WTC11 (cell line): ENCODE measurements at regions not wholly inside any gene's neighbourhood (a gene's known extent, or its start where the extent isn't known, plus 50 kb on each side); places are given as distances from the start of the nearest gene placed in this dataset.

Experiments used
- ATAC-seq: fragments of 200-7000 bp; cut with Tn5 transposase; 2 replicates; pipeline ENCODE4 v1.10.0; 2021; ENCODE audit warnings: mild to moderate bottlenecking, moderate library complexity
- CTCF ChIA-PET: fragments of 300-600 bp; sonication (Branson Sonifier 250); formaldehyde crosslinking; loops from one replicate; lab custom pipeline; 2021; ENCODE audit warnings: antibody characterized with exemption; lab: Charles Lee
- POLR2A ChIA-PET: fragments of 350-600 bp; sonication (Branson Sonifier 250); formaldehyde crosslinking; loops from one replicate; lab custom pipeline; 2021; ENCODE audit warnings: antibody characterized with exemption; lab: Charles Lee
- DNase-seq: peaks from one replicate; pipeline ENCODE4 v3.0.0; 2021; ENCODE audit warnings: low spot score
- H3K27ac Mint-ChIP-seq: 2 replicates; pipeline ENCODE4 v1.8.0; 2021; ENCODE audit warnings: mixed read lengths
- H3K27me3 Mint-ChIP-seq: 2 replicates; pipeline ENCODE4 v1.8.0; 2021; ENCODE audit warnings: low read depth, mild to moderate bottlenecking, moderate library complexity, mixed read lengths
- H3K36me3 Mint-ChIP-seq: 2 replicates; pipeline ENCODE4 v1.8.0; 2021; ENCODE audit warnings: mixed read lengths
- H3K4me1 Mint-ChIP-seq: 2 replicates; pipeline ENCODE4 v1.8.0; 2022; ENCODE audit warnings: mixed read lengths
- H3K4me3 Mint-ChIP-seq: 2 replicates; pipeline ENCODE4 v1.8.0; 2021; ENCODE audit warnings: mild to moderate bottlenecking, moderate library complexity, mixed read lengths
- H3K9me3 Mint-ChIP-seq: 2 replicates; pipeline ENCODE4 v1.8.0; 2021; ENCODE audit warnings: mixed read lengths
- ELF4 ChIP-seq: sonication (generic); formaldehyde crosslinking; IDR thresholded peaks from 2 replicates; pipeline ENCODE4 v1.8.1; 2022; ENCODE audit warnings: low read depth, mild to moderate bottlenecking, moderate library complexity, missing genetic modification reagents
- EMX1 ChIP-seq: fragments of 250-450 bp; sonication (Bioruptor Pico); IDR thresholded peaks from 2 replicates; pipeline ENCODE4 v1.8.0; 2021; ENCODE audit warnings: mild to moderate bottlenecking
- FOXK1 ChIP-seq: sonication (generic); formaldehyde crosslinking; IDR thresholded peaks from 2 replicates; pipeline ENCODE4 v1.8.0; 2022; ENCODE audit warnings: mild to moderate bottlenecking, moderate library complexity, missing genetic modification reagents
- GABPB1 ChIP-seq: sonication (generic); formaldehyde crosslinking; IDR thresholded peaks from 2 replicates; pipeline ENCODE4 v1.8.1; 2023; ENCODE audit warnings: mild to moderate bottlenecking, missing genetic modification reagents
- HMGA2 ChIP-seq: fragments of 250-450 bp; sonication (Bioruptor Pico); IDR thresholded peaks from 2 replicates; pipeline ENCODE4 v1.4.0; 2021; ENCODE audit warnings: mild to moderate bottlenecking, moderate library complexity
- JUN ChIP-seq: sonication (generic); formaldehyde crosslinking; IDR thresholded peaks from 2 replicates; pipeline ENCODE4 v1.8.0; 2023; ENCODE audit warnings: mild to moderate bottlenecking, missing genetic modification reagents
- MYBL2 ChIP-seq: sonication (generic); formaldehyde crosslinking; IDR thresholded peaks from 2 replicates; pipeline ENCODE4 v1.8.1; 2023; ENCODE audit warnings: mild to moderate bottlenecking, moderate library complexity, missing genetic modification reagents
- NFATC4 ChIP-seq: fragments of 250-450 bp; sonication (Bioruptor Pico); IDR thresholded peaks from 2 replicates; pipeline ENCODE4 v1.9.0; 2021; ENCODE audit warnings: mild to moderate bottlenecking
- NR1H2 ChIP-seq: sonication (generic); formaldehyde crosslinking; IDR thresholded peaks from 2 replicates; pipeline ENCODE4 v1.9.0; 2021; ENCODE audit warnings: mild to moderate bottlenecking, moderate library complexity, missing genetic modification reagents
- PRRX2 ChIP-seq: fragments of 250-450 bp; sonication (Bioruptor Pico); IDR thresholded peaks from 2 replicates; pipeline ENCODE4 v1.8.0; 2021; ENCODE audit warnings: mild to moderate bottlenecking
- SMAD3 ChIP-seq: sonication (generic); formaldehyde crosslinking; IDR thresholded peaks from 2 replicates; pipeline ENCODE4 v1.8.0; 2022; ENCODE audit warnings: missing genetic modification reagents, mild to moderate bottlenecking, borderline replicate concordance
- SP1 ChIP-seq: sonication (generic); formaldehyde crosslinking; conservative IDR thresholded peaks from 2 replicates; pipeline ENCODE4 v1.8.1; 2022; ENCODE audit warnings: missing genetic modification reagents
- TCF7 ChIP-seq: sonication (generic); formaldehyde crosslinking; IDR thresholded peaks from 2 replicates; pipeline ENCODE4 v1.8.0; 2022; ENCODE audit warnings: mild to moderate bottlenecking, low read depth, missing genetic modification reagents, moderate library complexity
- TEAD4 ChIP-seq: sonication (generic); formaldehyde crosslinking; IDR thresholded peaks from 2 replicates; pipeline ENCODE4 v1.8.0; 2022; ENCODE audit warnings: mild to moderate bottlenecking, missing genetic modification reagents
- ZNF121 ChIP-seq: sonication (generic); formaldehyde crosslinking; IDR thresholded peaks from 2 replicates; pipeline ENCODE4 v1.8.0; 2023; ENCODE audit warnings: missing genetic modification reagents
- ZNF138 ChIP-seq: sonication (generic); formaldehyde crosslinking; conservative IDR thresholded peaks from 2 replicates; pipeline ENCODE4 v1.8.1; 2022; ENCODE audit warnings: mild to moderate bottlenecking, moderate library complexity, missing genetic modification reagents
- ZNF219 ChIP-seq: sonication (generic); formaldehyde crosslinking; IDR thresholded peaks from 2 replicates; pipeline ENCODE4 v1.8.0; 2023; ENCODE audit warnings: missing genetic modification reagents, mild to moderate bottlenecking, borderline replicate concordance
- ZNF232 ChIP-seq: sonication (generic); formaldehyde crosslinking; IDR thresholded peaks from 2 replicates; pipeline ENCODE4 v1.8.0; 2022; ENCODE audit warnings: mild to moderate bottlenecking, missing genetic modification reagents
- ZNF317 ChIP-seq: sonication (generic); formaldehyde crosslinking; IDR thresholded peaks from 2 replicates; pipeline ENCODE4 v1.8.1; 2023; ENCODE audit warnings: low read depth, mild to moderate bottlenecking, moderate library complexity, missing genetic modification reagents, borderline replicate concordance
- ZNF416 ChIP-seq: fragments of 250-450 bp; sonication (Bioruptor Pico); IDR thresholded peaks from 2 replicates; pipeline ENCODE4 v1.9.0; 2021; ENCODE audit warnings: mild to moderate bottlenecking, inconsistent platforms
- ZNF423 ChIP-seq: fragments of 250-450 bp; sonication (Bioruptor Pico); IDR thresholded peaks from 2 replicates; pipeline ENCODE4 v2.1.2; 2022; ENCODE audit warnings: mild to moderate bottlenecking, moderate library complexity
- TF ChIP-seq, protein P1 (sequence below): sonication (generic); formaldehyde crosslinking; IDR thresholded peaks from 2 replicates; pipeline ENCODE4 v1.8.0; 2022; ENCODE audit warnings: mild to moderate bottlenecking, missing genetic modification reagents
- TF ChIP-seq, protein P2 (sequence below): sonication (generic); formaldehyde crosslinking; IDR thresholded peaks from 2 replicates; pipeline ENCODE4 v1.8.1; 2023; ENCODE audit warnings: mild to moderate bottlenecking, missing genetic modification reagents, moderate library complexity
- TF ChIP-seq, protein P3 (sequence below): fragments of 200-600 bp; IDR thresholded peaks from 2 replicates; pipeline ENCODE4 v1.8.0; 2022; ENCODE audit warnings: antibody characterized with exemption
- TF ChIP-seq, protein P4 (sequence below): fragments of 250-450 bp; sonication (Bioruptor Pico); IDR thresholded peaks from 2 replicates; pipeline ENCODE4 v1.9.0; 2021; ENCODE audit warnings: mild to moderate bottlenecking
- TF ChIP-seq, protein P5 (sequence below): sonication (generic); formaldehyde crosslinking; IDR thresholded peaks from 2 replicates; pipeline ENCODE4 v1.8.1; 2022; ENCODE audit warnings: missing genetic modification reagents, borderline replicate concordance
- TF ChIP-seq, protein P6 (sequence below): sonication (generic); formaldehyde crosslinking; IDR thresholded peaks from 2 replicates; pipeline ENCODE4 v1.8.1; 2022; ENCODE audit warnings: mild to moderate bottlenecking, missing genetic modification reagents, moderate library complexity, borderline replicate concordance

DNA sequence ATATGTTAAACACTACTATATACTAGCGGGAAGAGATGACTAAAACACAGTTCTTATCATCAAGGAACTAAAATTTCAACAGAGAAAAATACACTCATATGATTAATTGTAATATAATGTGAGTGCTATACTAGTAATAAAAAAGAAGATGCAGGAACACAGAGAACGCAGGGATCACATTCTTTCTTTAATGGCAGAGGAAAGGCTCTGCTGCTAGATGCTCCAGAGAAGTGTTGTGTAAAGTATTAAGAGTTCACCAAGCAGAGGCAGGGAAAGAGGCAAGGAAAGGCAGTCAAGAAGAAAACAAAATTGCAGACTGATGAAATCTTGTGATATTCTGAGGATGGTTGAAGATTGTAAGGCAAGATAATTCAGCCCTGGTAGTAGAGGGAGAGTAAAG is 394.7 kb downstream of the PDGFC start (continued):
- TF ChIP-seq, protein P1, sequence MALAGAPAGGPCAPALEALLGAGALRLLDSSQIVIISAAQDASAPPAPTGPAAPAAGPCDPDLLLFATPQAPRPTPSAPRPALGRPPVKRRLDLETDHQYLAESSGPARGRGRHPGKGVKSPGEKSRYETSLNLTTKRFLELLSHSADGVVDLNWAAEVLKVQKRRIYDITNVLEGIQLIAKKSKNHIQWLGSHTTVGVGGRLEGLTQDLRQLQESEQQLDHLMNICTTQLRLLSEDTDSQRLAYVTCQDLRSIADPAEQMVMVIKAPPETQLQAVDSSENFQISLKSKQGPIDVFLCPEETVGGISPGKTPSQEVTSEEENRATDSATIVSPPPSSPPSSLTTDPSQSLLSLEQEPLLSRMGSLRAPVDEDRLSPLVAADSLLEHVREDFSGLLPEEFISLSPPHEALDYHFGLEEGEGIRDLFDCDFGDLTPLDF (CRISPR knock-in tag): no peak
- TF ChIP-seq SP1 (CRISPR knock-in tag) (no peak), GABPB1 (CRISPR knock-in tag) (no peak), ZNF423 (CRISPR knock-in tag) (no peak), ZNF232 (no peak), ZNF317 (CRISPR knock-in tag) (no peak), TCF7 (no peak), NFATC4 (CRISPR knock-in tag) (no peak), ELF4 (CRISPR knock-in tag) (no peak), HMGA2 (CRISPR knock-in tag) (no peak)
- TF ChIP-seq, protein P2, sequence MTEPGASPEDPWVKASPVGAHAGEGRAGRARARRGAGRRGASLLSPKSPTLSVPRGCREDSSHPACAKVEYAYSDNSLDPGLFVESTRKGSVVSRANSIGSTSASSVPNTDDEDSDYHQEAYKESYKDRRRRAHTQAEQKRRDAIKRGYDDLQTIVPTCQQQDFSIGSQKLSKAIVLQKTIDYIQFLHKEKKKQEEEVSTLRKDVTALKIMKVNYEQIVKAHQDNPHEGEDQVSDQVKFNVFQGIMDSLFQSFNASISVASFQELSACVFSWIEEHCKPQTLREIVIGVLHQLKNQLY: no peak

DNA sequence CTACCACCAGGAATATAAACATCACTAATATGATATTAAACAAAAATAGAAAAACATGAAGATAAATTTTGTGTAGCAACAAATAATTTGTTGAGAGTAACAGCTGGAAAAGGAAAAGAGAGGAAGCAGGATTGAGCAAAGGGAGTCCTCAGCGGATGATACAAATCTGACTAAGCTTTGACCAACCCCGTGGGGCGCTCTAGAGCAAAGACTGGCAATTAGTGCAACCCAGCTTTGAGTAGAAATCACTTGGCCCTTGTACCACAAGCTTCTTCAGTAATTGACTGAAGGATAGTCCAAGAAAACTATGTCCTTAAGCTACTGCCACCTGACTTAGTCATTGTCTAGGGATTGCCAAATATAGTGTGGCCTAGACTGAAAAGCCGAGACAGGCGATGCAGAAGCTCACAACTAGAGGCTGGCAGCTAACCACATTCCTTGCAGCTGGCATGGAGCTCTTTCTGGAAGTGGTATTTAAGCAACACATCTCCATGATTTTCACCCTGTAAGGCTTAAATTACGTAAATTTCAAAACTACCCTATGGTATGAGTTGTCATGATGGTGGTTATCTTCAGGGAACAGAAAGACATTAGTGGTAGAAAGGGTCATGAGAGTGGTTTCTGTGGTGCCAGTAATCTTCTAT is 396.0 kb downstream of the PDGFC start:
- TF ChIP-seq MYBL2 (CRISPR knock-in tag) (no peak), NR1H2 (CRISPR knock-in tag) (no peak)
- TF ChIP-seq, protein P3, sequence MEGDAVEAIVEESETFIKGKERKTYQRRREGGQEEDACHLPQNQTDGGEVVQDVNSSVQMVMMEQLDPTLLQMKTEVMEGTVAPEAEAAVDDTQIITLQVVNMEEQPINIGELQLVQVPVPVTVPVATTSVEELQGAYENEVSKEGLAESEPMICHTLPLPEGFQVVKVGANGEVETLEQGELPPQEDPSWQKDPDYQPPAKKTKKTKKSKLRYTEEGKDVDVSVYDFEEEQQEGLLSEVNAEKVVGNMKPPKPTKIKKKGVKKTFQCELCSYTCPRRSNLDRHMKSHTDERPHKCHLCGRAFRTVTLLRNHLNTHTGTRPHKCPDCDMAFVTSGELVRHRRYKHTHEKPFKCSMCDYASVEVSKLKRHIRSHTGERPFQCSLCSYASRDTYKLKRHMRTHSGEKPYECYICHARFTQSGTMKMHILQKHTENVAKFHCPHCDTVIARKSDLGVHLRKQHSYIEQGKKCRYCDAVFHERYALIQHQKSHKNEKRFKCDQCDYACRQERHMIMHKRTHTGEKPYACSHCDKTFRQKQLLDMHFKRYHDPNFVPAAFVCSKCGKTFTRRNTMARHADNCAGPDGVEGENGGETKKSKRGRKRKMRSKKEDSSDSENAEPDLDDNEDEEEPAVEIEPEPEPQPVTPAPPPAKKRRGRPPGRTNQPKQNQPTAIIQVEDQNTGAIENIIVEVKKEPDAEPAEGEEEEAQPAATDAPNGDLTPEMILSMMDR: peak; percentile 31; the same call in 1 of the 2 replicates
- DNase-seq (peak; percentile 50), ATAC-seq (peak; percentile 85)
- CTCF ChIA-PET: interaction anchor here (0.7 to 1.3 kb wide), 10 partner anchors 9 to 470 kb away, joined by 3 to 9 read pairs (median 3); no protein-coding TSS in a partner anchor
- H3K36me3 Mint-ChIP-seq: no peaks in the 10 kb centered on the region
- POLR2A ChIA-PET: no interaction called here
- no peak overlapping the region for H3K4me3 Mint-ChIP-seq
- H3K27me3 Mint-ChIP-seq: no peaks in the 10 kb centered on the region
- peaks cover 6% of the 10 kb centered on the region for H3K4me1 Mint-ChIP-seq
- no peak overlapping the region for H3K27ac Mint-ChIP-seq
- H3K9me3 Mint-ChIP-seq: no peaks in the 10 kb centered on the region

DNA sequence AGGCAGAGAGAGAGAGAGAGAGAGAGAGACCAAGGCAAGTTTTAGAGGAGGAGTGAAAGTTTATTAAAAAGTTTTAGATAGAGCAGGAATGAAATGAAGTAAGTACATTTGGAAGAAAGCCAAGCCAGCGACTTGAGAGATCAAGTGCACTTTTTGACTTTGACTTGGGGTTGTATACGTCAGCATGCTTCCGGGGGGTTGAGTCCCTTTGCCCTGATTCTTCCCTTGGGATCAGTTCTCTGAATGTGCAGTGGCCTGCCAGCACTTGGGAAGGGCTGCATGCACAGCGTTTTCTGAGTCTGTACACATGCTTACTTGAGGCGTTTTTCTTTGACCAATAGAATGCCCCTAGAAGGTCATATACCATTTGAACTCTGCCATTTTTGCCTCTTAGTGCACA is 400.5 kb downstream of the PDGFC start:
- DNase-seq (no peak), ATAC-seq (no peak)
- ChIA-PET CTCF (no interaction called here), POLR2A (no interaction called here)
- Mint-ChIP-seq H3K36me3 (no peaks in the 10 kb centered on the region), H3K4me3 (no peak overlapping the region)
- TF ChIP-seq ZNF219 (CRISPR knock-in tag): no peak
- no peak for TF ChIP-seq GABPB1 (CRISPR knock-in tag)
- no peak for TF ChIP-seq ZNF138 (CRISPR knock-in tag)
- no peak for TF ChIP-seq FOXK1 (CRISPR knock-in tag)
- TF ChIP-seq PRRX2 (CRISPR knock-in tag): no peak
- TF ChIP-seq EMX1 (CRISPR knock-in tag): no peak
- TF ChIP-seq, all 79 proteins: peak for 0
- H3K27me3 Mint-ChIP-seq: no peaks in the 10 kb centered on the region
- no peak overlapping the region for H3K27ac Mint-ChIP-seq
- peaks cover 18% of the 10 kb centered on the region for H3K4me1 Mint-ChIP-seq
- no peaks in the 10 kb centered on the region for H3K9me3 Mint-ChIP-seq

DNA sequence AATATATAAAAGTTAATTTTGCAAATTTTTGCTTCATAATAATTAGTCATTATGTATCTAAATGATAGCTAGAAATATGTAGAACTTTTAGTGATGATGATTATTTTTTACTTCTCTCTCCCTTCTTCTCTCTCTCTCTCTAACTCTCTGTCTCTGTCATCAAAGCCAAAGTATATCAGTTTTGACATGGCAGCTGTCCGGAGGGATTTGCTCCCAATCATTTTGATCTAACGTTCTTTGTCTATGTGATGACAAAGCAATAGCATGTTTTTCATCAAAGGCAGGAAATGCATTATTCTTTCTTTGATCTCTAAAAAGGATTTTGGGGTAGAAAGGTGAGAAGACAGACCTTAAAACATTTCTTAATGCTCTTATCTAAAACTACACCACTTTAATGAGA is 402.1 kb downstream of the PDGFC start:
- DNase-seq (no peak), ATAC-seq (no peak)
- Mint-ChIP-seq H3K27me3 (no peaks in the 10 kb centered on the region), H3K9me3 (no peaks in the 10 kb centered on the region), H3K36me3 (no peaks in the 10 kb centered on the region), H3K4me1 (peaks cover 18% of the 10 kb centered on the region), H3K27ac (no peak overlapping the region), H3K4me3 (no peak overlapping the region)
- ChIA-PET CTCF (no interaction called here), POLR2A (no interaction called here)
- TF ChIP-seq, protein P4, sequence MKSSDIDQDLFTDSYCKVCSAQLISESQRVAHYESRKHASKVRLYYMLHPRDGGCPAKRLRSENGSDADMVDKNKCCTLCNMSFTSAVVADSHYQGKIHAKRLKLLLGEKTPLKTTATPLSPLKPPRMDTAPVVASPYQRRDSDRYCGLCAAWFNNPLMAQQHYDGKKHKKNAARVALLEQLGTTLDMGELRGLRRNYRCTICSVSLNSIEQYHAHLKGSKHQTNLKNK (CRISPR knock-in tag): no peak
- TF ChIP-seq MYBL2 (CRISPR knock-in tag) (no peak), JUN (CRISPR knock-in tag) (no peak), ZNF416 (no peak), TEAD4 (CRISPR knock-in tag) (no peak), SMAD3 (no peak), ZNF121 (CRISPR knock-in tag) (no peak)
- TF ChIP-seq, protein P5, sequence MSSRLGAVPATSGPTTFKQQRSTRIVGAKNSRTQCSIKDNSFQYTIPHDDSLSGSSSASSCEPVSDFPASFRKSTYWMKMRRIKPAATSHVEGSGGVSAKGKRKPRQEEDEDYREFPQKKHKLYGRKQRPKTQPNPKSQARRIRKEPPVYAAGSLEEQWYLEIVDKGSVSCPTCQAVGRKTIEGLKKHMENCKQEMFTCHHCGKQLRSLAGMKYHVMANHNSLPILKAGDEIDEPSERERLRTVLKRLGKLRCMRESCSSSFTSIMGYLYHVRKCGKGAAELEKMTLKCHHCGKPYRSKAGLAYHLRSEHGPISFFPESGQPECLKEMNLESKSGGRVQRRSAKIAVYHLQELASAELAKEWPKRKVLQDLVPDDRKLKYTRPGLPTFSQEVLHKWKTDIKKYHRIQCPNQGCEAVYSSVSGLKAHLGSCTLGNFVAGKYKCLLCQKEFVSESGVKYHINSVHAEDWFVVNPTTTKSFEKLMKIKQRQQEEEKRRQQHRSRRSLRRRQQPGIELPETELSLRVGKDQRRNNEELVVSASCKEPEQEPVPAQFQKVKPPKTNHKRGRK (CRISPR knock-in tag): no peak
- TF ChIP-seq, protein P6, sequence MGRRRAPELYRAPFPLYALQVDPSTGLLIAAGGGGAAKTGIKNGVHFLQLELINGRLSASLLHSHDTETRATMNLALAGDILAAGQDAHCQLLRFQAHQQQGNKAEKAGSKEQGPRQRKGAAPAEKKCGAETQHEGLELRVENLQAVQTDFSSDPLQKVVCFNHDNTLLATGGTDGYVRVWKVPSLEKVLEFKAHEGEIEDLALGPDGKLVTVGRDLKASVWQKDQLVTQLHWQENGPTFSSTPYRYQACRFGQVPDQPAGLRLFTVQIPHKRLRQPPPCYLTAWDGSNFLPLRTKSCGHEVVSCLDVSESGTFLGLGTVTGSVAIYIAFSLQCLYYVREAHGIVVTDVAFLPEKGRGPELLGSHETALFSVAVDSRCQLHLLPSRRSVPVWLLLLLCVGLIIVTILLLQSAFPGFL (CRISPR knock-in tag): no peak
